Hepatic stellate cell (primary cell): ENCODE measurements at regions not wholly inside any gene's neighbourhood (a gene's known extent, or its start where the extent isn't known, plus 50 kb on each side); places are given as distances from the start of the nearest gene placed in this dataset.

Experiments used
- DNase-seq: peaks from one replicate; pipeline ENCODE4 v3.0.0; 2011; ENCODE audit warnings: low spot score

- DNase-seq = no peak
Measured at GRCh38 chr16:85291302-85292148, 179.3 kb upstream of the CIBAR2 start.

GRCh38 chr16:85293458-85293857 is 181.2 kb upstream of the CIBAR2 start:
- DNase-seq = no peak

- no peak for DNase-seq
Measured at GRCh38 chr16:85293904-85294642, 181.8 kb upstream of the CIBAR2 start.

GRCh38 chr16:85294810-85295508 is 182.7 kb upstream of the CIBAR2 start:
- no peak for DNase-seq

- DNase-seq = peak; percentile 62
Measured at GRCh38 chr16:85296859-85297660, 184.8 kb upstream of the CIBAR2 start.

- DNase-seq = no peak
Measured at GRCh38 chr16:85297881-85298280, 185.6 kb upstream of the CIBAR2 start.

GRCh38 chr16:85300406-85300968 is 188.2 kb upstream of the CIBAR2 start:
- no peak for DNase-seq

GRCh38 chr16:85301231-85301630 is 189.0 kb upstream of the CIBAR2 start:
- no peak for DNase-seq

GRCh38 chr16:85302018-85302847 is 190.0 kb upstream of the CIBAR2 start:
- DNase-seq = no peak

- DNase-seq = no peak
Measured at GRCh38 chr16:85302848-85303353, 190.6 kb upstream of the CIBAR2 start.

GRCh38 chr16:85303354-85303883 is 191.1 kb upstream of the CIBAR2 start:
- DNase-seq = peak; percentile 81

GRCh38 chr16:85304337-85304736 is 192.1 kb upstream of the CIBAR2 start:
- no peak for DNase-seq

- DNase-seq = no peak
Measured at GRCh38 chr16:85306071-85306792, 194.0 kb upstream of the CIBAR2 start.

GRCh38 chr16:85306793-85307551 is 194.7 kb upstream of the CIBAR2 start:
- no peak for DNase-seq

GRCh38 chr16:85307552-85308364 is 195.5 kb upstream of the CIBAR2 start:
- DNase-seq = no peak

- no peak for DNase-seq
Measured at GRCh38 chr16:85308611-85309540, 196.6 kb upstream of the CIBAR2 start.
